ENCODE measurements at regions not wholly inside any gene's neighbourhood (a gene's known extent, or its start where the extent isn't known, plus 50 kb on each side); places are given as distances from the start of the nearest gene placed in this dataset.

GRCh38 chr5:88952344-88952743 lies 69.4 kb upstream of the MEF2C start:
- no peak for ATAC-seq

GRCh38 chr5:88951457-88951856 lies 68.5 kb upstream of the MEF2C start:
- TF ChIP-seq PATZ1 (CRISPR knock-in tag; IDR thresholded peaks at IDR 0.05; ENCODE audit: borderline replicate concordance): no peak
- ATAC-seq: no peak

More at GRCh38 chr5:88952344-88952743, 69.4 kb upstream of the MEF2C start:
- TF ChIP-seq ZFP3 (CRISPR knock-in tag; IDR thresholded peaks at IDR 0.05) (no peak), RARB (CRISPR knock-in tag; IDR thresholded peaks at IDR 0.05) (no peak), PPARA (CRISPR knock-in tag; IDR thresholded peaks at IDR 0.05; ENCODE audit: borderline replicate concordance) (no peak), POU6F1 (CRISPR knock-in tag; IDR thresholded peaks at IDR 0.05; ENCODE audit: borderline replicate concordance, low read depth) (no peak), ZC3H10 (CRISPR knock-in tag; IDR thresholded peaks at IDR 0.05) (no peak), ZNF565 (CRISPR knock-in tag; conservative IDR thresholded peaks at IDR 0.05; ENCODE audit: low read depth) (no peak), TCF4 (CRISPR knock-in tag; IDR thresholded peaks at IDR 0.05; ENCODE audit: borderline replicate concordance) (no peak), CSRNP3 (CRISPR knock-in tag; IDR thresholded peaks at IDR 0.05) (no peak), OSR1 (CRISPR knock-in tag; IDR thresholded peaks at IDR 0.05) (no peak), ZNF8 (CRISPR knock-in tag; IDR thresholded peaks at IDR 0.05) (no peak), TOX (CRISPR knock-in tag; IDR thresholded peaks at IDR 0.05; ENCODE audit: borderline replicate concordance) (no peak), CSDC2 (CRISPR knock-in tag; IDR thresholded peaks at IDR 0.05) (no peak), BACH2 (CRISPR knock-in tag; IDR thresholded peaks at IDR 0.05; ENCODE audit: borderline replicate concordance) (no peak), GLIS3 (CRISPR knock-in tag; IDR thresholded peaks at IDR 0.05) (no peak), TSHZ2 (CRISPR knock-in tag; IDR thresholded peaks at IDR 0.05) (no peak), CREB5 (CRISPR knock-in tag; IDR thresholded peaks at IDR 0.05; ENCODE audit: low read depth) (no peak), SNAI2 (CRISPR knock-in tag; IDR thresholded peaks at IDR 0.05) (no peak), ESRRG (CRISPR knock-in tag; IDR thresholded peaks at IDR 0.05) (no peak)

GRCh38 chr5:88948746-88949600 lies 66.0 kb upstream of the MEF2C start:
- ATAC-seq: no peak
- TF ChIP-seq TCF4 (CRISPR knock-in tag; IDR thresholded peaks at IDR 0.05; ENCODE audit: borderline replicate concordance) (no peak), ZFP3 (CRISPR knock-in tag; IDR thresholded peaks at IDR 0.05) (no peak), ISL1 (CRISPR knock-in tag; IDR thresholded peaks at IDR 0.05) (no peak), ZC3H10 (CRISPR knock-in tag; IDR thresholded peaks at IDR 0.05) (no peak), SNAI2 (CRISPR knock-in tag; IDR thresholded peaks at IDR 0.05) (no peak), CSDC2 (CRISPR knock-in tag; IDR thresholded peaks at IDR 0.05) (no peak), TSHZ2 (CRISPR knock-in tag; IDR thresholded peaks at IDR 0.05) (no peak), RARB (CRISPR knock-in tag; IDR thresholded peaks at IDR 0.05) (no peak), ZNF565 (CRISPR knock-in tag; conservative IDR thresholded peaks at IDR 0.05; ENCODE audit: low read depth) (no peak), CREB5 (CRISPR knock-in tag; IDR thresholded peaks at IDR 0.05; ENCODE audit: low read depth) (no peak), TOX (CRISPR knock-in tag; IDR thresholded peaks at IDR 0.05; ENCODE audit: borderline replicate concordance) (no peak), PPARA (CRISPR knock-in tag; IDR thresholded peaks at IDR 0.05; ENCODE audit: borderline replicate concordance) (no peak), POU6F1 (CRISPR knock-in tag; IDR thresholded peaks at IDR 0.05; ENCODE audit: borderline replicate concordance, low read depth) (no peak)
